Smooth muscle cell (in vitro differentiated cells): ENCODE measurements at regions not wholly inside any gene's neighbourhood (a gene's known extent, or its start where the extent isn't known, plus 50 kb on each side); places are given as distances from the start of the nearest gene placed in this dataset.

Experiments used
- DNase-seq: peaks from one replicate; lab custom pipeline; 2025; ENCODE audit not compliant: unreplicated experiment; lab: John Stamatoyannopoulos, UW
- H2AFZ ChIP-seq: fragments of 200-600 bp; sonication (generic); 2 replicates; pipeline ENCODE4 v1.6.0; 2016; ENCODE audit warnings: antibody characterized with exemption, low read depth, mild to moderate bottlenecking
- H3F3A ChIP-seq: fragments of 200-600 bp; sonication (generic); 2 replicates; pipeline ENCODE4 v1.6.0; 2017; ENCODE audit warnings: antibody characterized with exemption, low read depth
- H3K27ac ChIP-seq: fragments of 200-600 bp; sonication (generic); 2 replicates; pipeline ENCODE4 v1.5.1; 2016; ENCODE audit warnings: low read depth, mild to moderate bottlenecking
- H3K27me3 ChIP-seq: fragments of 200-600 bp; sonication (generic); 2 replicates; pipeline ENCODE4 v1.6.1; 2016; ENCODE audit warnings: low read depth, mild to moderate bottlenecking
- H3K36me3 ChIP-seq: fragments of 200-600 bp; sonication (generic); 2 replicates; pipeline ENCODE4 v1.5.1; 2016; ENCODE audit warnings: low read depth
- H3K4me1 ChIP-seq: fragments of 200-600 bp; sonication (generic); 2 replicates; pipeline ENCODE4 v1.5.1; 2016; ENCODE audit warnings: low read depth
- H3K4me2 ChIP-seq: fragments of 200-600 bp; sonication (generic); 2 replicates; pipeline ENCODE4 v1.6.0; 2016; ENCODE audit warnings: mild to moderate bottlenecking
- H3K4me3 ChIP-seq: fragments of 200-600 bp; sonication (generic); 2 replicates; pipeline ENCODE4 v1.5.1; 2016; ENCODE audit warnings: mild to moderate bottlenecking
- H3K79me2 ChIP-seq: fragments of 200-600 bp; sonication (generic); 2 replicates; pipeline ENCODE4 v1.6.0; 2016; ENCODE audit warnings: low read depth, mild to moderate bottlenecking
- H3K9ac ChIP-seq: fragments of 200-600 bp; sonication (generic); 2 replicates; pipeline ENCODE4 v1.6.0; 2016; ENCODE audit warnings: low read depth
- H3K9me3 ChIP-seq: fragments of 200-600 bp; sonication (generic); replicated peaks from 2 replicates; pipeline ENCODE4 v1.5.1; 2016; ENCODE audit warnings: low read depth
- H4K20me1 ChIP-seq: fragments of 200-600 bp; sonication (generic); 2 replicates; pipeline ENCODE4 v1.6.0; 2016; ENCODE audit warnings: low read depth
- CTCF ChIP-seq: fragments of 200-600 bp; sonication (generic); IDR thresholded peaks from 2 replicates; pipeline ENCODE4 v1.5.1; 2017; ENCODE audit warnings: borderline replicate concordance, mild to moderate bottlenecking, antibody characterized with exemption; ENCODE audit not compliant: insufficient read depth, poor library complexity, severe bottlenecking
- WGBS: methylation state at CpG from one replicate; pipeline ENCODE4 v1.1.7; 2016; ENCODE audit warnings: low lambda C conversion rate; 5-methylcytosine and 5-hydroxymethylcytosine counted together

- H3K9me3 ChIP-seq, result no peaks in the 10 kb centered on the region
- H3K4me1 ChIP-seq, result no peaks in the 10 kb centered on the region
- no peak overlapping the region for H3K9ac ChIP-seq
- no peaks in the 10 kb centered on the region for H3K79me2 ChIP-seq
- no peak overlapping the region for H3K27ac ChIP-seq
- no peaks in the 10 kb centered on the region for H4K20me1 ChIP-seq
- H3K36me3 ChIP-seq, result no peaks in the 10 kb centered on the region
- no peak overlapping the region for H3K4me2 ChIP-seq
- 55% methylated on average over 1 of the region's 1 CpG for WGBS
- no peak for DNase-seq
- no peak for TF ChIP-seq CTCF
- no peaks in the 10 kb centered on the region for H3F3A ChIP-seq
- no peak overlapping the region for H3K4me3 ChIP-seq
- no peak overlapping the region for H2AFZ ChIP-seq
- no peaks in the 10 kb centered on the region for H3K27me3 ChIP-seq
These were observed 1281.9 kb downstream of the KCNT2 start for GRCh38 chr1:195326325-195326724.

- Histone ChIP-seq H3K27ac (no peak overlapping the region), H4K20me1 (no peaks in the 10 kb centered on the region), H3K27me3 (no peaks in the 10 kb centered on the region), H3K9me3 (no peaks in the 10 kb centered on the region), H3K79me2 (no peaks in the 10 kb centered on the region), H3K4me1 (no peaks in the 10 kb centered on the region), H3F3A (no peaks in the 10 kb centered on the region), H3K4me3 (no peak overlapping the region), H3K9ac (no peak overlapping the region), H3K36me3 (no peaks in the 10 kb centered on the region), H2AFZ (no peak overlapping the region), H3K4me2 (no peak overlapping the region)
- 93% methylated on average over 12 of the region's 12 CpGs for whole genome bisulfite sequencing
- no peak for DNase-seq
- TF ChIP-seq CTCF, result no peak
These were observed 1283.1 kb downstream of the KCNT2 start for GRCh38 chr1:195325181-195325580.

DNA sequence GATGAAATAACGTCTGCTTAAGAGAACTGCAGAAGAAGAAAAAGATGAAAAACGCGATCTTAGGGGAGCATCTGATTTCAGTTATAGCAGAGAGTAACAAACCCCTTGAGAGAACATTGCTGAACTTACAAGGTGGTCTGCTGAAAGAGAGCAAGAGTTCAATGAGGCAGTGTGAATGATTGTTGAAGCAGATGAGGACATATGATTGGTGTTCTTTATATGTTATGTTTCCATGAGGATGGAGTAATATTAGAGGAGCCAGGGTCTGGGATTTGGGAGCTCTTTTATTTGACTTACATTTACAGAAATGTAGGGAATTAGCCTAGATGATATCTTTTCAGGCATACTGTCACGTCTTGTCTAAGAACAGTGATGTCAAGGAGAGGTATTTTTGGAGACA, 1302.0 kb downstream of the KCNT2 start:
- Histone ChIP-seq H2AFZ (no peak overlapping the region), H3K9me3 (no peaks in the 10 kb centered on the region), H3K9ac (no peak overlapping the region), H4K20me1 (no peaks in the 10 kb centered on the region), H3K27ac (no peak overlapping the region), H3F3A (no peaks in the 10 kb centered on the region), H3K4me2 (no peak overlapping the region), H3K36me3 (no peaks in the 10 kb centered on the region), H3K4me3 (no peak overlapping the region), H3K79me2 (no peaks in the 10 kb centered on the region), H3K27me3 (no peaks in the 10 kb centered on the region), H3K4me1 (no peaks in the 10 kb centered on the region)
- WGBS, result 77% methylated on average over 4 of the region's 4 CpGs
- no peak for DNase-seq
- TF ChIP-seq CTCF, result no peak

DNA sequence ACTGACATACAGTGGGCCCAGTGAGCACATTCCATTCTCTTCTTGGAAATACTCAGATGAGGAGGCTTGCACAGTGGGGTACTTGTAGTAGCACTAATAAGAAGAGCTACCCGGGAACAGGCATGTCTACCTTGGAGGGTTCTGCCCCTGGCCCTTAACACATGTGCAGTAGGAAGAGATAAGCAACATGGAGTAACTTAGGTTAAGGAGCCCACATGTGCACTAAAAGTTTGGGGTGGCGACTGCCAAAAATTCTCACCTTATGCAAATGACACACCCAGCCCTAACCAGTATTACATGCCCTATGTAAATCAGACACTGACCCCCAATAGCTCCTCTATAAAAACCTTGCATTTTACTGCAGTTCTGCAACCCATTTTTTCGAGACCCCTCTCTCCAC, 1313.3 kb downstream of the KCNT2 start:
- WGBS, result 88% methylated on average over 3 of the region's 3 CpGs
- H3K9me3 ChIP-seq, result no peaks in the 10 kb centered on the region
- no peaks in the 10 kb centered on the region for H4K20me1 ChIP-seq
- TF ChIP-seq CTCF, result no peak
- no peaks in the 10 kb centered on the region for H3K4me1 ChIP-seq
- H3K27me3 ChIP-seq, result no peaks in the 10 kb centered on the region
- no peaks in the 10 kb centered on the region for H3K36me3 ChIP-seq
- no peak overlapping the region for H3K4me2 ChIP-seq
- H3K9ac ChIP-seq, result no peak overlapping the region
- H3F3A ChIP-seq, result no peaks in the 10 kb centered on the region
- H3K4me3 ChIP-seq, result no peak overlapping the region
- no peak for DNase-seq
- H2AFZ ChIP-seq, result no peak overlapping the region
- no peak overlapping the region for H3K27ac ChIP-seq
- no peaks in the 10 kb centered on the region for H3K79me2 ChIP-seq
